Fibroblast of villous mesenchyme (primary cell): ENCODE measurements at regions not wholly inside any gene's neighbourhood (a gene's known extent, or its start where the extent isn't known, plus 50 kb on each side); places are given as distances from the start of the nearest gene placed in this dataset.

Experiments used
- DNase-seq: peaks from one replicate; pipeline ENCODE4 v3.0.0-alpha.2; 2010; ENCODE audit warnings: low read depth
- H3K4me3 ChIP-seq: 2 replicates; pipeline ENCODE4 v1.5.1; 2011; ENCODE audit warnings: low read depth, mild to moderate bottlenecking, low read length
- TF ChIP-seq, protein P1 (sequence below): IDR thresholded peaks from 2 replicates; pipeline ENCODE4 v1.5.1; 2012; ENCODE audit warnings: low read depth, mild to moderate bottlenecking, low read length; ENCODE audit not compliant: insufficient read depth

DNA sequence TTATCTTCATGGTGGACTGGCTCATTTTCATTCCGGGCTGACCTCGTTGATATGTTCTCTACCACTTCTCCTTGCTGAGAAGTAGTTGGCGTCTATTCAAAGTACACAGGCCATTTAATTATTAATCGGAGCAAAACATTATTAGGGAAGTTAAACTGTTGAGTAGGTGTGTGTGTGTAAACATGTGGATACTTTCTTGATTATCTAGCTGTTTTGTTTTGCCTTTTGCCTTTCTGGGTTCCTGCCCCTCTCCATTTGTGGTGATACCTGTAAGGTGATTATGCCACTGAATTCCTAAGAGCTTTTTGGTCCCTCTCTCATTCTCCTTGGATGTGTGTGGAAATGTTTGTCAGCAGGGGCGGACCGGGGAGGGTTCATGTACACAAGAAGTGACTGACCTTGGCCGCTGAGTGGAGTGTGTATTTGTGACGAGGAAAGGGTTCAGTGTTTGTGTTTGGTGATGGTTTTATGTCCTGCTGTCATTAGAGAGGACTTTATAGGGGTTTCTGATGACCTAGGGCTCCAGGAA lies 56.6 kb upstream of the PPP2R5A start:
- peak; percentile 48 for DNase-seq
- TF ChIP-seq, protein P1, sequence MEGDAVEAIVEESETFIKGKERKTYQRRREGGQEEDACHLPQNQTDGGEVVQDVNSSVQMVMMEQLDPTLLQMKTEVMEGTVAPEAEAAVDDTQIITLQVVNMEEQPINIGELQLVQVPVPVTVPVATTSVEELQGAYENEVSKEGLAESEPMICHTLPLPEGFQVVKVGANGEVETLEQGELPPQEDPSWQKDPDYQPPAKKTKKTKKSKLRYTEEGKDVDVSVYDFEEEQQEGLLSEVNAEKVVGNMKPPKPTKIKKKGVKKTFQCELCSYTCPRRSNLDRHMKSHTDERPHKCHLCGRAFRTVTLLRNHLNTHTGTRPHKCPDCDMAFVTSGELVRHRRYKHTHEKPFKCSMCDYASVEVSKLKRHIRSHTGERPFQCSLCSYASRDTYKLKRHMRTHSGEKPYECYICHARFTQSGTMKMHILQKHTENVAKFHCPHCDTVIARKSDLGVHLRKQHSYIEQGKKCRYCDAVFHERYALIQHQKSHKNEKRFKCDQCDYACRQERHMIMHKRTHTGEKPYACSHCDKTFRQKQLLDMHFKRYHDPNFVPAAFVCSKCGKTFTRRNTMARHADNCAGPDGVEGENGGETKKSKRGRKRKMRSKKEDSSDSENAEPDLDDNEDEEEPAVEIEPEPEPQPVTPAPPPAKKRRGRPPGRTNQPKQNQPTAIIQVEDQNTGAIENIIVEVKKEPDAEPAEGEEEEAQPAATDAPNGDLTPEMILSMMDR = no peak
- no peak overlapping the region for H3K4me3 ChIP-seq

DNA sequence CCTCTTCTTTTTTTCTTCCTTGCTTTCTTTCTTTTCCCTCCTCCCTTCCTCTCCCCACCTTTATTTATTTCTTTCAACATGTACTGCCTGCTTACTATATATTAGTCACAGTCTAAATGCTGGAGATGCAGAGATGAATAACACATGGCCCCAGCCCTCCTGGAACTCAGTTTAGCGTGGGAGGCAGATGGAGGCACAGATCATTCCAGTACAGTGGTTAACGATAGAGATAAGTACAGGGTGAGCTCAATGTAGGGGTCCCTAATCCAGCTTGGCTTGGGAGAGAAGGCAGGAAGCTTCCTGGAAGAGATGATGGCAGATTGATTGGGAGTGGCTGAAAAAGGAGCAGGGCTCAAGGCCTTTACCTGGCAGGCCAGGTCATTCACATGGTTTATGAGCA lies 55.6 kb upstream of the PPP2R5A start:
- DNase-seq = peak; percentile 86
- TF ChIP-seq, protein P1 = no peak
- no peak overlapping the region for H3K4me3 ChIP-seq

DNA sequence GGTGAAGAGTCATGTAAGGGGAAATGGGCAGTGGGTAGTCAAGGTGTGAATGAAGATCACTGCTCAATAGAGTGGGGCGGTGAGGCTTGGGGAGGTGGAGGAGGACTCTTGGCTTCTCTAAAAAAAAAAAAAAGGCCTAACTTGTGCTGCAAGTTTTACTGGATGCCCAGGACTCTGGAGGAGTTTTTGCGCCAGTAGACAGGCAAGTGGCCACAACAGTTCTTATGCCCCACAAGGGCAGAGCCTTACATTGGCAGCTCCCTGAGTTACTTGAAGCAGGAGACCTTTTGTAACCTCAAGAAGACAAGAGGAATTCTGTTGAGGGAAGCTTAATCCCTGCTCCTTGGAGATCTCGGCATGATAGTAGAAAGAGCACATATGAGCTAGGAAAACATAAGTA lies 54.9 kb upstream of the PPP2R5A start:
- DNase-seq = no peak
- no peak overlapping the region for H3K4me3 ChIP-seq
- TF ChIP-seq, protein P1 = no peak

DNA sequence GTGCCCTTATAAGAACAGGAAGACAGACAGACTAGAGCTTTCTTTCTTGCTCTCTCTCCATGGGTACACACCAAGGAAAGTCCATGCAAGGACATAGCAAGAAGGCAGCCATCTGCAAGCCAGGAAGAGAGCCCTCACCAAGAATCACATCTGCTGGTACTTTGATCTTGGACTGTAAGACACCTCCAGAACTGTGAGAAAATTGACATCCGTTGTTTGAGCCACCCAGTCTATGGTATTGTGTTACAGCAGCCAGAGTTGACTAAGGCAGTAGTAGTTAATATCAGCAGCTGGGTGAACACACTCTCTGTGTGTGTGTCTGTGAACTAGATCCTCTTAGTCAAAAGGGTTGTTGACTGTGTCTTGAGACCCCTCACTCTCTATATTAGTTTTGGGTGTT lies 53.8 kb upstream of the PPP2R5A start:
- TF ChIP-seq, protein P1 = no peak
- no peak overlapping the region for H3K4me3 ChIP-seq
- DNase-seq = no peak

DNA sequence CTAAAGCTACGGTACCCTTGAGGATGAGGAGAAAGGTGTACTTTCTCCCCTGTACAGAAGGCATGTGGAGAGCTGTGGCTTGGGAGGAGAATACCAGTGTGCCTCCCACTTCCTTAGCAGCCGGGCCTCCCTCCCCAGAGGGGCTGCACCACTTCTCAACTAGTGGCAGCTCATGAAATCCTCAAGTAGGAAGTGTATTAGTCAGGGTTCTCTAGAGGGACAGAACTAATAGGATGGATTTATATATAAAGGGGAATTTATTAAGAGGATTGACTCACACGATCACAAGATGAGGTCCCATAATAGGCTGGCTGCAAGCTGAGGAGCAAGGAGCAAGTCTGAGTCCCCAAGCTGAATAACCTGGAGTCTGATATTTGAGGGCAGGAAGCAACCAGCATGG lies 53.1 kb upstream of the PPP2R5A start:
- H3K4me3 ChIP-seq = no peak overlapping the region
- no peak for DNase-seq
- TF ChIP-seq, protein P1 = no peak

DNA sequence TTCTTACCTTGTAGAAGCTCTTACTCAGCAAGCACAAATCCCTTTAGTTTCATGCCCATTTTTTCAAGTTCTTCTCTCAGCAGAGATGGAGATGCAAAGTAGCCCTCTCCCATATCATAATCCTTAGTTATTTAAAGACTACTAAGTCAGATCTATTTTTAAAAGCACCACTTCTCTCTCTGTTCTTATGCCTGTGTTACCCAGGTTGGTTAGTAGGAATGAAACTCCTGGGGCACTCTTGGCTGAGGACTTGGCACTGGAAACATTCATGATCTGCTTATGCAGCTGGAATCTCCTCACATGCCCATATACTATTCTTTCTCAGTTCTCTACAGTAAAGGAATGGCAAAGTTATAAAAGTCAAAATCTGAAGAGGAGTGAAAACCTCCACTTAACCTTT lies 51.9 kb upstream of the PPP2R5A start:
- DNase-seq = no peak
- no peak overlapping the region for H3K4me3 ChIP-seq
- TF ChIP-seq, protein P1 = no peak
